ENCODE measurements at regions not wholly inside any gene's neighbourhood (a gene's known extent, or its start where the extent isn't known, plus 50 kb on each side); places are given as distances from the start of the nearest gene placed in this dataset.

DNA sequence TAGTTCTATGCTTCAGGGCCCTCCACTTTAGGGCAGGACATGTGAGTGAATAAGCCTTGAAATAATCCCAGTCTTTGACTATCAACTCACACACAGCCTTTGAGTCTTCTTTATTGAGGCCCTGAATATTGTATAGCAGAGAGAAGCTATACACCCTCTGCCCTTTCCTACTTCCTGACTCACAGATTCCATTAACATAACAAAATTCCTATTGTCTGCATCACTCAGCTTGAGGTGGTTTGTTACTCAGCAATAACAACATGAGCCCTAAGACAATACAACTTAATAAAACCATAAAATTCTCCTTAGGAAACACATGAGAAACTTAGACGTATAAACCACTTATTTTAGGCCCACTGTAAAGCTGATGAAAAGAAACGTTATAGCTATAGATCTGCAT, 680.3 kb upstream of the DIAPH2 start:
- H3K27me3 ChIP-seq (ENCODE audit: control insufficient read depth, insufficient read depth, low read length, poor library complexity, severe bottlenecking) = no peaks in the 10 kb centered on the region
- H3K9me3 ChIP-seq (ENCODE audit: control insufficient read depth, low read length) = no peaks in the 10 kb centered on the region
- peaks cover 5% of the 10 kb centered on the region for H3K9me3 Mint-ChIP-seq
- H3K9ac ChIP-seq (ENCODE audit: extremely low read depth, low read length, poor library complexity, severe bottlenecking) = no peak overlapping the region
- H3K4me1 ChIP-seq (ENCODE audit: control insufficient read depth, insufficient read depth, low read length) = no peaks in the 10 kb centered on the region
- H3K27me3 Mint-ChIP-seq (ENCODE audit: insufficient read depth) = no peaks in the 10 kb centered on the region
- no peak for DNase-seq
- H3K36me3 Mint-ChIP-seq (ENCODE audit: low read depth) = no peaks in the 10 kb centered on the region
- H3K4me1 Mint-ChIP-seq = no peaks in the 10 kb centered on the region
- no peak overlapping the region for H3K27ac ChIP-seq (ENCODE audit: low read depth, low read length)
- no peak overlapping the region for H3K4me3 Mint-ChIP-seq
- WGBS, 2 experiments (ENCODE audit: insufficient coverage in 1 of 2, insufficient read length in 1 of 2) = 93% methylated on average over 2 of the region's 2 CpGs; no CpG with 5 or more reads in 1 of the 2 experiments
- H3K36me3 ChIP-seq (ENCODE audit: control insufficient read depth, insufficient read depth, low read length) = no peaks in the 10 kb centered on the region
- TF ChIP-seq, protein P1, sequence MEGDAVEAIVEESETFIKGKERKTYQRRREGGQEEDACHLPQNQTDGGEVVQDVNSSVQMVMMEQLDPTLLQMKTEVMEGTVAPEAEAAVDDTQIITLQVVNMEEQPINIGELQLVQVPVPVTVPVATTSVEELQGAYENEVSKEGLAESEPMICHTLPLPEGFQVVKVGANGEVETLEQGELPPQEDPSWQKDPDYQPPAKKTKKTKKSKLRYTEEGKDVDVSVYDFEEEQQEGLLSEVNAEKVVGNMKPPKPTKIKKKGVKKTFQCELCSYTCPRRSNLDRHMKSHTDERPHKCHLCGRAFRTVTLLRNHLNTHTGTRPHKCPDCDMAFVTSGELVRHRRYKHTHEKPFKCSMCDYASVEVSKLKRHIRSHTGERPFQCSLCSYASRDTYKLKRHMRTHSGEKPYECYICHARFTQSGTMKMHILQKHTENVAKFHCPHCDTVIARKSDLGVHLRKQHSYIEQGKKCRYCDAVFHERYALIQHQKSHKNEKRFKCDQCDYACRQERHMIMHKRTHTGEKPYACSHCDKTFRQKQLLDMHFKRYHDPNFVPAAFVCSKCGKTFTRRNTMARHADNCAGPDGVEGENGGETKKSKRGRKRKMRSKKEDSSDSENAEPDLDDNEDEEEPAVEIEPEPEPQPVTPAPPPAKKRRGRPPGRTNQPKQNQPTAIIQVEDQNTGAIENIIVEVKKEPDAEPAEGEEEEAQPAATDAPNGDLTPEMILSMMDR (conservative IDR thresholded peaks at IDR 0.05) = no peak
- H3K27ac Mint-ChIP-seq = no peak overlapping the region
- H3K4me3 ChIP-seq (ENCODE audit: low read length) = no peak overlapping the region

GRCh38 chrX:96006281-96006680, 678.4 kb upstream of the DIAPH2 start:
- Mint-ChIP-seq H3K4me1 (no peaks in the 10 kb centered on the region), H3K9me3 (peaks cover 6% of the 10 kb centered on the region), H3K27me3 (ENCODE audit: insufficient read depth) (no peaks in the 10 kb centered on the region), H3K27ac (no peak overlapping the region), H3K36me3 (ENCODE audit: low read depth) (no peaks in the 10 kb centered on the region), H3K4me3 (no peak overlapping the region)
- Histone ChIP-seq H3K27me3 (ENCODE audit: control insufficient read depth, insufficient read depth, low read length, poor library complexity, severe bottlenecking) (no peaks in the 10 kb centered on the region), H3K27ac (ENCODE audit: low read depth, low read length) (no peak overlapping the region), H3K9ac (ENCODE audit: extremely low read depth, low read length, poor library complexity, severe bottlenecking) (no peak overlapping the region), H3K36me3 (ENCODE audit: control insufficient read depth, insufficient read depth, low read length) (no peaks in the 10 kb centered on the region), H3K9me3 (ENCODE audit: control insufficient read depth, low read length) (no peaks in the 10 kb centered on the region), H3K4me1 (ENCODE audit: control insufficient read depth, insufficient read depth, low read length) (no peaks in the 10 kb centered on the region), H3K4me3 (ENCODE audit: low read length) (no peak overlapping the region)
- TF ChIP-seq, protein P1 (conservative IDR thresholded peaks at IDR 0.05) = no peak
- WGBS, 2 experiments (ENCODE audit: insufficient coverage in 1 of 2, insufficient read length in 1 of 2) = 90 to 94% methylated on average over 2 to 4 of the region's 4 CpGs
- no peak for DNase-seq

DNA sequence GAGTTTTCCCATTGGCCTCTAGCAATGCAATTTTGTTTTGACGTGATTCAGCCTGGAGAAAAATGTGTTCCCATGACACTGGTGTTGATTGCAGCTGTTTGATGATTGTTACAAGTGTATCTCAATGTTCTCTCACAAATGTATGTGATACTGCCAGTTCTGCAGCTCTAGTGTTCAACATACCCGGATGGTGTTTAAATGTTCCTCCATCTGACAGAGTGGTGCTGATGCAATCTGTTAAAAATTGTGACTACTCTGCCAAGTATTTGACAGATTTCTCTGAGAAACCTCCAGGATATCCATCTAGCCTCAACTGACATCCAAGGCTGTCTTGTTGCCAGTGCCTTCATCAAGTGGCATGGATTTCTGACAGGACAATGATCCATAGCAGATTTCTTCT, 657.2 kb upstream of the DIAPH2 start:
- no peak overlapping the region for H3K4me3 ChIP-seq (ENCODE audit: low read length)
- peaks cover 7% of the 10 kb centered on the region for H3K27me3 Mint-ChIP-seq (ENCODE audit: insufficient read depth)
- 95 to 100% methylated on average over 1 to 2 of the region's 2 CpGs for WGBS, 2 experiments (ENCODE audit: insufficient coverage in 1 of 2, insufficient read length in 1 of 2)
- no peaks in the 10 kb centered on the region for H3K36me3 Mint-ChIP-seq (ENCODE audit: low read depth)
- H3K4me1 Mint-ChIP-seq = no peaks in the 10 kb centered on the region
- H3K9me3 Mint-ChIP-seq = peaks cover 7% of the 10 kb centered on the region
- no peak overlapping the region for H3K27ac ChIP-seq (ENCODE audit: low read depth, low read length)
- H3K4me1 ChIP-seq (ENCODE audit: control insufficient read depth, insufficient read depth, low read length) = no peaks in the 10 kb centered on the region
- no peaks in the 10 kb centered on the region for H3K27me3 ChIP-seq (ENCODE audit: control insufficient read depth, insufficient read depth, low read length, poor library complexity, severe bottlenecking)
- no peak for DNase-seq
- no peaks in the 10 kb centered on the region for H3K36me3 ChIP-seq (ENCODE audit: control insufficient read depth, insufficient read depth, low read length)
- TF ChIP-seq, protein P1 (conservative IDR thresholded peaks at IDR 0.05) = no peak
- H3K9me3 ChIP-seq (ENCODE audit: control insufficient read depth, low read length) = no peaks in the 10 kb centered on the region
- H3K9ac ChIP-seq (ENCODE audit: extremely low read depth, low read length, poor library complexity, severe bottlenecking) = no peak overlapping the region
- no peak overlapping the region for H3K4me3 Mint-ChIP-seq
- no peak overlapping the region for H3K27ac Mint-ChIP-seq
